GM12878 (cell line): ENCODE measurements at regions not wholly inside any gene's neighbourhood (a gene's known extent, or its start where the extent isn't known, plus 50 kb on each side); places are given as distances from the start of the nearest gene placed in this dataset.

ENCODE experiments used
- ATAC-seq: fragments of 200-7000 bp; cut with Tn5 transposase; 3 replicates; pipeline ENCODE4 v1.9.1; 2020; ENCODE audit warnings: mild to moderate bottlenecking, moderate library complexity
- BruUV-seq: library from RNA; stranded (reverse); fragments of 400-500 nt; replicated peaks from 2 replicates; lab custom pipeline; 2021; lab: Mats Ljungman, UMichigan
- CTCF ChIA-PET: fragments of 300-600 bp; sonication (Branson Sonifier 250); formaldehyde crosslinking; extraction: SDS; loops from one replicate; lab custom pipeline; 2021; ENCODE audit warnings: inconsistent platforms; lab: Yijun Ruan, JAX
- POLR2A ChIA-PET: fragments of 350-600 bp; formaldehyde crosslinking; extraction: SDS; loops from one replicate; lab custom pipeline; 2021; ENCODE audit warnings: inconsistent platforms; lab: Charles Lee
- RAD21 ChIA-PET: fragments of 300-600 bp; sonication (Branson Sonifier 250); formaldehyde crosslinking; loops from one replicate; lab custom pipeline; 2023; ENCODE audit warnings: antibody characterized with exemption; ENCODE audit not compliant: unreplicated experiment; lab: Charles Lee
- SMC1A ChIA-PET: fragments of 300-600 bp; sonication (Branson Sonifier 250); formaldehyde crosslinking; loops from one replicate; lab custom pipeline; 2023; ENCODE audit not compliant: unreplicated experiment, uncharacterized antibody; lab: Charles Lee
- DNase-seq: peaks from one replicate; pipeline ENCODE4 v3.0.0-alpha.2; 2011; ENCODE audit warnings: low read depth, low spot score
- FAIRE-seq: peaks from 3 replicates; lab custom pipeline; 2011; peaks lifted over from hg19 to GRCh38; lab: Jason Lieb, UNC
- H2AFZ ChIP-seq: 2 replicates; pipeline ENCODE4 v1.6.0; 2011; ENCODE audit warnings: low read depth, low read length, control low read depth; ENCODE audit not compliant: control insufficient read depth
- H3K27ac ChIP-seq: 2 replicates; pipeline ENCODE4 v1.5.1; 2011; ENCODE audit warnings: control low read depth; ENCODE audit not compliant: control insufficient read depth, insufficient read depth
- H3K27me3 ChIP-seq, 2 experiments: replicated peaks in 1 of 2; 2 replicates each; pipeline versions ENCODE4 v1.6.0 to v1.6.1; 2011; ENCODE audit warnings: low read length in 1 of 2; ENCODE audit not compliant: control insufficient read depth in 2 of 2, insufficient read depth in 2 of 2
- H3K36me3 ChIP-seq, 2 experiments: 2 replicates each; pipeline ENCODE4 v1.5.1; 2011; ENCODE audit warnings: low read length in 1 of 2; ENCODE audit not compliant: control insufficient read depth in 2 of 2, insufficient read depth in 2 of 2
- H3K4me1 ChIP-seq: 2 replicates; pipeline ENCODE4 v1.6.1; 2011; ENCODE audit warnings: mild to moderate bottlenecking, low read length, moderate library complexity, mixed read lengths; ENCODE audit not compliant: control insufficient read depth, insufficient read depth
- H3K4me2 ChIP-seq: 2 replicates; pipeline ENCODE4 v1.6.0; 2011; ENCODE audit warnings: control low read depth; ENCODE audit not compliant: control insufficient read depth, insufficient read depth
- H3K4me3 ChIP-seq: fragments of 200-600 bp; sonication (generic); 2 replicates; pipeline ENCODE4 v1.5.1; 2016
- H3K79me2 ChIP-seq: 2 replicates; pipeline ENCODE4 v1.6.0; 2011; ENCODE audit warnings: low read length; ENCODE audit not compliant: control insufficient read depth, insufficient read depth
- H3K9ac ChIP-seq: 2 replicates; pipeline ENCODE4 v1.8.0; 2011; ENCODE audit warnings: low read length, control low read depth, mixed read lengths; ENCODE audit not compliant: control insufficient read depth, insufficient read depth
- H3K9me3 ChIP-seq: replicated peaks from 3 replicates; pipeline ENCODE4 v1.5.1; 2011; ENCODE audit warnings: mild to moderate bottlenecking, low read length; ENCODE audit not compliant: control insufficient read depth, insufficient read depth
- H4K20me1 ChIP-seq: 2 replicates; pipeline ENCODE4 v1.6.0; 2011; ENCODE audit not compliant: control insufficient read depth, insufficient read depth
- CBX3 ChIP-seq: fragments of 200-600 bp; sonication (generic); IDR thresholded peaks from 2 replicates; pipeline ENCODE4 v1.6.1; 2016; ENCODE audit warnings: low read depth, borderline replicate concordance
- EZH2 ChIP-seq: IDR thresholded peaks from 2 replicates; pipeline ENCODE4 v1.6.1; 2012; ENCODE audit warnings: low read depth, mild to moderate bottlenecking, control low read depth, inconsistent platforms, low read length, borderline replicate concordance; ENCODE audit not compliant: control insufficient read depth
- HCFC1 ChIP-seq: fragments of 150-350 bp; IDR thresholded peaks from 2 replicates; pipeline ENCODE4 v1.6.1; 2014; ENCODE audit warnings: low read length
- KLF5 ChIP-seq: fragments of 450-650 bp; IDR thresholded peaks from 2 replicates; pipeline ENCODE4 v1.6.1; 2014; ENCODE audit warnings: mild to moderate bottlenecking; ENCODE audit not compliant: partially characterized antibody
- NBN ChIP-seq: fragments of 450-650 bp; IDR thresholded peaks from 2 replicates; pipeline ENCODE4 v1.6.1; 2016
- PAX8 ChIP-seq: fragments of 450-650 bp; IDR thresholded peaks from 2 replicates; pipeline ENCODE4 v1.6.1; 2017; ENCODE audit warnings: mild to moderate bottlenecking, moderate library complexity
- RUNX3 ChIP-seq: IDR thresholded peaks from 2 replicates; pipeline ENCODE4 v1.6.1; 2012; ENCODE audit warnings: low read length, inconsistent platforms
- SMAD5 ChIP-seq: IDR thresholded peaks from 2 replicates; pipeline ENCODE4 v1.6.1; 2016; ENCODE audit warnings: antibody characterized with exemption, low read depth
- TCF12 ChIP-seq: IDR thresholded peaks from 2 replicates; pipeline ENCODE4 v1.6.1; 2011; ENCODE audit warnings: low read depth, mild to moderate bottlenecking, low read length
- whole genome bisulfite sequencing: methylation state at CpG from one replicate; pipeline ENCODE4 v1.1.6; 2016; ENCODE audit warnings: low lambda C conversion rate; ENCODE audit not compliant: insufficient replicate concordance, insufficient coverage; ENCODE audit errors: missing lambda C conversion rate; 5-methylcytosine and 5-hydroxymethylcytosine counted together
- in situ Hi-C: fragments of 300-500 bp; cut with MboI; formaldehyde crosslinking; loops from 9 replicates; pipeline ENCODE4 v1.14.3; 2018; ENCODE audit warnings: mixed read lengths
- intact Hi-C: fragments of 100-400 bp; cut with micrococcal nuclease; formaldehyde crosslinking; loops from one replicate; pipeline ENCODE4 v1.14.2; 2022; ENCODE audit not compliant: unreplicated experiment
- TF ChIP-seq, protein P1 (sequence below): fragments of 450-650 bp; IDR thresholded peaks from 2 replicates; pipeline ENCODE4 v1.6.1; 2018; ENCODE audit warnings: borderline replicate concordance, mild to moderate bottlenecking; ENCODE audit not compliant: partially characterized antibody

DNA sequence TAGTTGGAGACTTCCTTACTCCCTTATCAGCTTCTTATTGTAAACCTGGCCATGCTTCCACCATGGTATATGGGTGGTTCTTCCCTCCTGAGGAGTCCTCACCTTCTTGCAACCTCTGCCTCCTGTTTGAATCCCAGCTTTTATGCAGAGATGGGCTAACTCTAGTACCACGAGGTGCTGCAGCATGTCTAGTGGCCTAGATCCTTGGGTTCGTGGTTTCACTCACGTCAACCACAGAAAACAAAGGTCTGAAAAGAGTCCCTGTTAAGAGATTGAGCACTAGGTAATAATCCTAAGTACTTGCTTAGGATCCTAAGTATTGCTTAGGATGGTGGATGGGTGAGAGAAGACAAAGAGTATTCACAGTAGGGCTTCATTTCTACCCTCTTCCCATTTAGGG lies 133.7 kb downstream of the FCRL5 start:
- TF ChIP-seq EZH2 (no peak), HCFC1 (no peak), CBX3 (no peak), PAX8 (no peak), SMAD5 (no peak), TCF12 (no peak), NBN (no peak), KLF5 (no peak), RUNX3 (no peak)
- TF ChIP-seq, protein P1, sequence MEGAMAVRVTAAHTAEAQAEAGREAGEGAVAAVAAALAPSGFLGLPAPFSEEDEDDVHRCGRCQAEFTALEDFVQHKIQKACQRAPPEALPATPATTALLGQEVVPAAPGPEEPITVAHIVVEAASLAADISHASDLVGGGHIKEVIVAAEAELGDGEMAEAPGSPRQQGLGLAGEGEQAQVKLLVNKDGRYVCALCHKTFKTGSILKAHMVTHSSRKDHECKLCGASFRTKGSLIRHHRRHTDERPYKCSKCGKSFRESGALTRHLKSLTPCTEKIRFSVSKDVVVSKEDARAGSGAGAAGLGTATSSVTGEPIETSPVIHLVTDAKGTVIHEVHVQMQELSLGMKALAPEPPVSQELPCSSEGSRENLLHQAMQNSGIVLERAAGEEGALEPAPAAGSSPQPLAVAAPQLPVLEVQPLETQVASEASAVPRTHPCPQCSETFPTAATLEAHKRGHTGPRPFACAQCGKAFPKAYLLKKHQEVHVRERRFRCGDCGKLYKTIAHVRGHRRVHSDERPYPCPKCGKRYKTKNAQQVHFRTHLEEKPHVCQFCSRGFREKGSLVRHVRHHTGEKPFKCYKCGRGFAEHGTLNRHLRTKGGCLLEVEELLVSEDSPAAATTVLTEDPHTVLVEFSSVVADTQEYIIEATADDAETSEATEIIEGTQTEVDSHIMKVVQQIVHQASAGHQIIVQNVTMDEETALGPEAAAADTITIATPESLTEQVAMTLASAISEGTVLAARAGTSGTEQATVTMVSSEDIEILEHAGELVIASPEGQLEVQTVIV = no peak
- DNase-seq = no peak
- Histone ChIP-seq H4K20me1 (no peaks in the 10 kb centered on the region), H3K9ac (no peak overlapping the region), H3K9me3 (no peaks in the 10 kb centered on the region; the same call in 2 of the 3 replicates), H3K36me3 (no peaks in the 10 kb centered on the region), H3K79me2 (no peaks in the 10 kb centered on the region), H3K27me3 (peaks cover 0 to 2% of the 10 kb centered on the region in 2 experiments; a peak in 2 of 4 replicates), H3K4me2 (no peak overlapping the region), H3K4me3 (no peak overlapping the region), H2AFZ (no peak overlapping the region), H3K4me1 (no peaks in the 10 kb centered on the region), H3K27ac (no peak overlapping the region)
- ChIA-PET RAD21 (no interaction called here), CTCF (no interaction called here), SMC1A (no interaction called here), POLR2A (no interaction called here)
- FAIRE-seq = no peak
- no peak for ATAC-seq
- intact Hi-C loops (no loop called here), in situ Hi-C loops (no loop called here)
- BruUV-seq = no TSS peak
- 0% methylated on average over 3 of the region's 3 CpGs for WGBS
